Panc1 (cell line): ENCODE measurements at regions not wholly inside any gene's neighbourhood (a gene's known extent, or its start where the extent isn't known, plus 50 kb on each side); places are given as distances from the start of the nearest gene placed in this dataset.

ENCODE experiments used
- ATAC-seq: fragments of 200-7000 bp; cut with Tn5 transposase; 2 replicates; pipeline ENCODE4 v1.9.1; 2020; ENCODE audit warnings: mild to moderate bottlenecking, moderate library complexity
- BruUV-seq: library from RNA; stranded (reverse); fragments of 400-500 nt; replicated peaks from 2 replicates; lab custom pipeline; 2021; lab: Mats Ljungman, UMichigan
- CTCF ChIA-PET: fragments of 300-600 bp; sonication (Branson Sonifier 250); formaldehyde crosslinking; loops from one replicate; lab custom pipeline; 2022; ENCODE audit warnings: antibody characterized with exemption; lab: Charles Lee
- POLR2A ChIA-PET: fragments of 300-600 bp; sonication (Branson Sonifier 250); formaldehyde crosslinking; loops from one replicate; lab custom pipeline; 2022; ENCODE audit warnings: antibody characterized with exemption; lab: Charles Lee
- DNase-seq: peaks from one replicate; pipeline ENCODE4 v3.0.0-alpha.2; 2010; ENCODE audit warnings: low read depth, low spot score
- H3K27ac ChIP-seq: 2 replicates; pipeline ENCODE4 v1.5.1; 2011; ENCODE audit warnings: mild to moderate bottlenecking, low read length, inconsistent platforms
- H3K27me3 ChIP-seq: fragments of 200-500 bp; sonication (Bioruptor generic); 2 replicates; pipeline ENCODE4 v1.6.0; 2014; ENCODE audit warnings: low read length, inconsistent platforms; ENCODE audit not compliant: control insufficient read depth, insufficient read depth
- H3K36me3 ChIP-seq: fragments of 200-500 bp; sonication (Bioruptor generic); 2 replicates; pipeline ENCODE4 v1.5.1; 2014; ENCODE audit warnings: inconsistent platforms, mild to moderate bottlenecking, low read length, moderate library complexity; ENCODE audit not compliant: control insufficient read depth, insufficient read depth
- H3K4me1 ChIP-seq: 2 replicates; pipeline ENCODE4 v1.5.1; 2011; ENCODE audit warnings: inconsistent platforms, mild to moderate bottlenecking, low read length, moderate library complexity; ENCODE audit not compliant: control insufficient read depth, insufficient read depth
- H3K4me3 ChIP-seq, 2 experiments: 2 replicates each; pipeline ENCODE4 v1.5.1; 2011 to 2012; ENCODE audit warnings: low read depth in 2 of 2, low read length in 2 of 2, mild to moderate bottlenecking in 2 of 2, inconsistent platforms in 1 of 2, moderate library complexity in 1 of 2
- H3K9me3 ChIP-seq: fragments of 200-500 bp; sonication (Bioruptor generic); 2 replicates; pipeline ENCODE4 v1.5.1; 2014; ENCODE audit warnings: low read depth, mild to moderate bottlenecking, inconsistent platforms, low read length, moderate library complexity; ENCODE audit not compliant: control insufficient read depth, insufficient read depth
- CTCF ChIP-seq: fragments of 450-650 bp; IDR thresholded peaks from 2 replicates; pipeline ENCODE4 v1.5.1; 2017; ENCODE audit warnings: mild to moderate bottlenecking
- POLR2AphosphoS5 ChIP-seq: IDR thresholded peaks from 2 replicates; pipeline ENCODE4 v1.6.1; 2012; ENCODE audit warnings: mild to moderate bottlenecking, low read depth, low read length, moderate library complexity
- SIN3A ChIP-seq: IDR thresholded peaks from 2 replicates; pipeline ENCODE4 v1.6.1; 2012; ENCODE audit warnings: low read depth, mild to moderate bottlenecking, low read length, moderate library complexity, borderline replicate concordance; ENCODE audit not compliant: insufficient read depth
- TCF7L2 ChIP-seq: IDR thresholded peaks from 2 replicates; pipeline ENCODE4 v1.6.1; 2011; ENCODE audit warnings: mild to moderate bottlenecking, low read depth, low read length, inconsistent platforms
- in situ Hi-C: cut with HindIII; loops from 2 replicates; pipeline ENCODE4 v1.10.0; 2016; ENCODE audit warnings: low sequenced_read_pairs, low pct_unique_long_range_greater_than_20kb
- intact Hi-C: fragments of 100-400 bp; cut with micrococcal nuclease; formaldehyde crosslinking; loops from one replicate; pipeline ENCODE4 v1.10.0; 2022; ENCODE audit not compliant: unreplicated experiment
- TF ChIP-seq, protein P1 (sequence below), 2 experiments: IDR thresholded peaks; 2 replicates each; pipeline ENCODE4 v1.6.1; 2011 to 2012; ENCODE audit warnings: low read depth in 2 of 2, control low read depth in 1 of 2, low read length in 1 of 2, mild to moderate bottlenecking in 1 of 2, moderate library complexity in 1 of 2; ENCODE audit not compliant: insufficient read depth in 1 of 2

DNA sequence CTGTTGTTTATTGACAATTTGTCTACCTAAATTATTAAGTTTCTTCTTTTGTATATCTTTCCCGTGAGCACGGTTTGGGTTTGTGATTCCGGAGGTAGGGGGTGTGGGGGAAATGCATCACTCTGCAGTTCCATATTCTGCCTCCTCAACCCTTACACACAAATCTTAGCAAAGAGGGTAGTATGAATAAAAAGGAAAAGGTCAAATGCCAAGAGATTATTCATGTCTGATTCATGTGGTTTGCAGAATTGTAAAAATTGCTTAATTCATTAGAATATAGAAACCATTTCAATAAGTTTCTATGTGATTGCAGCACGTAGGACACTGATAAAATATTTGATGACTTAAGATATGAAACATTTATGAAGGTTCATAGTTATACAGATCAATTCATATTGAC, 601.9 kb downstream of the SEMA5A start:
- H3K4me3 ChIP-seq = no peak overlapping the region

GRCh38 chr5:8945972-8946371, 599.9 kb downstream of the SEMA5A start:
- Histone ChIP-seq H3K36me3 (no peaks in the 10 kb centered on the region), H3K4me3 (no peak overlapping the region), H3K27ac (no peak overlapping the region), H3K4me1 (no peaks in the 10 kb centered on the region), H3K27me3 (no peaks in the 10 kb centered on the region), H3K9me3 (0 out of 2 replicates have a peak, but pooled peaks cover 4% of the 10 kb centered on the region)
- no TSS peak for BruUV-seq
- ATAC-seq (no peak), DNase-seq (no peak)
- CTCF ChIA-PET = no interaction called here
- POLR2A ChIA-PET = no interaction called here
- TF ChIP-seq CTCF = no peak
- TF ChIP-seq, protein P1, sequence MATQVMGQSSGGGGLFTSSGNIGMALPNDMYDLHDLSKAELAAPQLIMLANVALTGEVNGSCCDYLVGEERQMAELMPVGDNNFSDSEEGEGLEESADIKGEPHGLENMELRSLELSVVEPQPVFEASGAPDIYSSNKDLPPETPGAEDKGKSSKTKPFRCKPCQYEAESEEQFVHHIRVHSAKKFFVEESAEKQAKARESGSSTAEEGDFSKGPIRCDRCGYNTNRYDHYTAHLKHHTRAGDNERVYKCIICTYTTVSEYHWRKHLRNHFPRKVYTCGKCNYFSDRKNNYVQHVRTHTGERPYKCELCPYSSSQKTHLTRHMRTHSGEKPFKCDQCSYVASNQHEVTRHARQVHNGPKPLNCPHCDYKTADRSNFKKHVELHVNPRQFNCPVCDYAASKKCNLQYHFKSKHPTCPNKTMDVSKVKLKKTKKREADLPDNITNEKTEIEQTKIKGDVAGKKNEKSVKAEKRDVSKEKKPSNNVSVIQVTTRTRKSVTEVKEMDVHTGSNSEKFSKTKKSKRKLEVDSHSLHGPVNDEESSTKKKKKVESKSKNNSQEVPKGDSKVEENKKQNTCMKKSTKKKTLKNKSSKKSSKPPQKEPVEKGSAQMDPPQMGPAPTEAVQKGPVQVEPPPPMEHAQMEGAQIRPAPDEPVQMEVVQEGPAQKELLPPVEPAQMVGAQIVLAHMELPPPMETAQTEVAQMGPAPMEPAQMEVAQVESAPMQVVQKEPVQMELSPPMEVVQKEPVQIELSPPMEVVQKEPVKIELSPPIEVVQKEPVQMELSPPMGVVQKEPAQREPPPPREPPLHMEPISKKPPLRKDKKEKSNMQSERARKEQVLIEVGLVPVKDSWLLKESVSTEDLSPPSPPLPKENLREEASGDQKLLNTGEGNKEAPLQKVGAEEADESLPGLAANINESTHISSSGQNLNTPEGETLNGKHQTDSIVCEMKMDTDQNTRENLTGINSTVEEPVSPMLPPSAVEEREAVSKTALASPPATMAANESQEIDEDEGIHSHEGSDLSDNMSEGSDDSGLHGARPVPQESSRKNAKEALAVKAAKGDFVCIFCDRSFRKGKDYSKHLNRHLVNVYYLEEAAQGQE (IDR thresholded peaks at IDR 0.05; ENCODE audit: insufficient read depth in 1 of 2, low read depth in 2 of 2, low read length in 1 of 2) = no peak
- no peak for TF ChIP-seq POLR2AphosphoS5
- TF ChIP-seq SIN3A = no peak
- TF ChIP-seq TCF7L2 = no peak
- intact Hi-C loops (no loop called here), in situ Hi-C loops (no loop called here)

More for the DNA sequence above, 601.9 kb downstream of the SEMA5A start:
- H3K27ac ChIP-seq = no peak overlapping the region
- no peaks in the 10 kb centered on the region for H3K4me1 ChIP-seq
- H3K36me3 ChIP-seq = no peaks in the 10 kb centered on the region
- in situ Hi-C loops = no loop called here
- POLR2A ChIA-PET = no interaction called here
- CTCF ChIA-PET = no interaction called here
- no peaks in the 10 kb centered on the region for H3K27me3 ChIP-seq
- TF ChIP-seq TCF7L2 (no peak), POLR2AphosphoS5 (no peak), CTCF (no peak)
- TF ChIP-seq, protein P1 (IDR thresholded peaks at IDR 0.05; ENCODE audit: insufficient read depth in 1 of 2, low read depth in 2 of 2, low read length in 1 of 2) = no peak
- no TSS peak for BruUV-seq
- DNase-seq (no peak), ATAC-seq (no peak)
- H3K9me3 ChIP-seq = 0 out of 2 replicates have a peak, but pooled peaks cover 4% of the 10 kb centered on the region
- intact Hi-C loops = no loop called here
